ENCODE measurements at regions not wholly inside any gene's neighbourhood (a gene's known extent, or its start where the extent isn't known, plus 50 kb on each side); places are given as distances from the start of the nearest gene placed in this dataset.

- TF ChIP-seq, protein P1, sequence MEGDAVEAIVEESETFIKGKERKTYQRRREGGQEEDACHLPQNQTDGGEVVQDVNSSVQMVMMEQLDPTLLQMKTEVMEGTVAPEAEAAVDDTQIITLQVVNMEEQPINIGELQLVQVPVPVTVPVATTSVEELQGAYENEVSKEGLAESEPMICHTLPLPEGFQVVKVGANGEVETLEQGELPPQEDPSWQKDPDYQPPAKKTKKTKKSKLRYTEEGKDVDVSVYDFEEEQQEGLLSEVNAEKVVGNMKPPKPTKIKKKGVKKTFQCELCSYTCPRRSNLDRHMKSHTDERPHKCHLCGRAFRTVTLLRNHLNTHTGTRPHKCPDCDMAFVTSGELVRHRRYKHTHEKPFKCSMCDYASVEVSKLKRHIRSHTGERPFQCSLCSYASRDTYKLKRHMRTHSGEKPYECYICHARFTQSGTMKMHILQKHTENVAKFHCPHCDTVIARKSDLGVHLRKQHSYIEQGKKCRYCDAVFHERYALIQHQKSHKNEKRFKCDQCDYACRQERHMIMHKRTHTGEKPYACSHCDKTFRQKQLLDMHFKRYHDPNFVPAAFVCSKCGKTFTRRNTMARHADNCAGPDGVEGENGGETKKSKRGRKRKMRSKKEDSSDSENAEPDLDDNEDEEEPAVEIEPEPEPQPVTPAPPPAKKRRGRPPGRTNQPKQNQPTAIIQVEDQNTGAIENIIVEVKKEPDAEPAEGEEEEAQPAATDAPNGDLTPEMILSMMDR (IDR thresholded peaks at IDR 0.05; ENCODE audit: poor library complexity), result no peak
- no peak for TF ChIP-seq EZH2 (IDR thresholded peaks at IDR 0.05; ENCODE audit: borderline replicate concordance)
Measured at GRCh38 chr12:24707334-24707733, 241.6 kb downstream of the BCAT1 start.
